H1 (cell line): ENCODE measurements at regions not wholly inside any gene's neighbourhood (a gene's known extent, or its start where the extent isn't known, plus 50 kb on each side); places are given as distances from the start of the nearest gene placed in this dataset.

Experiments
- KDM4A ChIP-seq: IDR thresholded peaks from one replicate; pipeline ENCODE4 v1.7.1; 2012; ENCODE audit warnings: low read depth, mild to moderate bottlenecking, moderate library complexity, low read length, inconsistent platforms; ENCODE audit not compliant: severe bottlenecking
- RNF2 ChIP-seq: fragments of 200-900, 300-1000 bp; sonication (generic); IDR thresholded peaks from 2 replicates; pipeline ENCODE4 v1.7.1; 2016; ENCODE audit warnings: borderline replicate concordance, low read depth, mild to moderate bottlenecking, antibody characterized with exemption, low read length; ENCODE audit not compliant: poor library complexity, severe bottlenecking; ENCODE audit errors: missing control alignments

DNA sequence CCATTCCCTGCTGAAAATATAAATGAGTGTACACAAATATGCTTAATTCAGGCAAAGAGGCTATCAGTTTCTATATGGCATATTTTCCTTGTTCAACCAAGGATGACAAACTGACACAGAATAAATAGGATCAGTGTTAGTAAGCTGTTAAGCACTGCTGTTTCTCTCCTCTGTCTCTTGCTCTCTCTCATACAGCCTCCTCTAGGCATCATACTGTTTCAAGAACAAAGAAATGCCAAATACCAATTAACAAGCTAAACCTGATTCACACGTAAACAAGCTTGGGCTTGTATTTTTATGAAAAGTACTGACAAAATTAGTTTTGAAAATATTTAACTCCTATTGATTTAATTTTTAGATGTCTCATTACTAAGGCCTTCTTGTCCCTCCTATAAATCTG is 1027.2 kb upstream of the ACVR2A start (continued):
- TF ChIP-seq KDM4A: no peak
- no peak for TF ChIP-seq RNF2
